SK-N-SH treated with all-trans-retinoic acid at 6 μM for 48 hours (cell line): ENCODE measurements at regions not wholly inside any gene's neighbourhood (a gene's known extent, or its start where the extent isn't known, plus 50 kb on each side); places are given as distances from the start of the nearest gene placed in this dataset.

ENCODE experiments used
- ATAC-seq: fragments of 200-7000 bp; cut with Tn5 transposase; 3 replicates; pipeline ENCODE4 v1.9.1; 2020; ENCODE audit warnings: mild to moderate bottlenecking, moderate library complexity
- ARNTL ChIP-seq: fragments of 450-650 bp; formaldehyde crosslinking; IDR thresholded peaks from 2 replicates; pipeline ENCODE4 v1.5.0; 2020; ENCODE audit warnings: low read depth, mild to moderate bottlenecking, moderate library complexity, borderline replicate concordance
- BACH2 ChIP-seq: fragments of 250-450 bp; sonication (Bioruptor Pico); IDR thresholded peaks from 2 replicates; pipeline ENCODE4 v1.9.0; 2021; ENCODE audit warnings: mild to moderate bottlenecking, borderline replicate concordance
- CSDC2 ChIP-seq: fragments of 250-450 bp; sonication (Bioruptor Pico); IDR thresholded peaks from 2 replicates; pipeline ENCODE4 v1.5.0; 2020; ENCODE audit warnings: mild to moderate bottlenecking, moderate library complexity
- ESRRG ChIP-seq: fragments of 250-450 bp; sonication (Bioruptor Pico); IDR thresholded peaks from 2 replicates; pipeline ENCODE4 v1.6.1; 2021; ENCODE audit warnings: mild to moderate bottlenecking
- GLIS3 ChIP-seq: fragments of 250-450 bp; sonication (Bioruptor Pico); IDR thresholded peaks from 2 replicates; pipeline ENCODE4 v1.5.0; 2020; ENCODE audit warnings: mild to moderate bottlenecking, moderate library complexity
- ISL1 ChIP-seq: fragments of 250-450 bp; sonication (Bioruptor Pico); IDR thresholded peaks from 2 replicates; pipeline ENCODE4 v2.1.2; 2022; ENCODE audit warnings: mild to moderate bottlenecking, moderate library complexity
- OSR1 ChIP-seq: fragments of 250-450 bp; sonication (Bioruptor Pico); IDR thresholded peaks from 2 replicates; pipeline ENCODE4 v1.8.0; 2022; ENCODE audit warnings: moderate library complexity, mild to moderate bottlenecking, inconsistent platforms
- PPARA ChIP-seq: fragments of 250-450 bp; sonication (Bioruptor Pico); IDR thresholded peaks from 2 replicates; pipeline ENCODE4 v1.5.0; 2020; ENCODE audit warnings: mild to moderate bottlenecking, borderline replicate concordance
- RARB ChIP-seq: fragments of 250-450 bp; sonication (Bioruptor Pico); IDR thresholded peaks from 2 replicates; pipeline ENCODE4 v1.8.0; 2021; ENCODE audit warnings: mild to moderate bottlenecking, moderate library complexity
- SNAI2 ChIP-seq: fragments of 250-450 bp; sonication (Bioruptor Pico); IDR thresholded peaks from 2 replicates; pipeline ENCODE4 v1.5.0; 2020; ENCODE audit warnings: mild to moderate bottlenecking, moderate library complexity
- TCF4 ChIP-seq: fragments of 250-450 bp; sonication (Bioruptor Pico); IDR thresholded peaks from 2 replicates; pipeline ENCODE4 v1.8.0; 2021; ENCODE audit warnings: mild to moderate bottlenecking, moderate library complexity, borderline replicate concordance
- TOX ChIP-seq: fragments of 250-450 bp; sonication (Bioruptor Pico); IDR thresholded peaks from 2 replicates; pipeline ENCODE4 v1.8.0; 2021; ENCODE audit warnings: mild to moderate bottlenecking, moderate library complexity, borderline replicate concordance
- TSHZ2 ChIP-seq: fragments of 250-450 bp; sonication (Bioruptor Pico); IDR thresholded peaks from 2 replicates; pipeline ENCODE4 v1.5.0; 2020; ENCODE audit warnings: mild to moderate bottlenecking, moderate library complexity
- ZC3H10 ChIP-seq: fragments of 250-450 bp; sonication (Bioruptor Pico); IDR thresholded peaks from 2 replicates; pipeline ENCODE4 v1.5.1; 2021; ENCODE audit warnings: mild to moderate bottlenecking, moderate library complexity
- ZFP3 ChIP-seq: fragments of 250-450 bp; sonication (Bioruptor Pico); IDR thresholded peaks from 2 replicates; pipeline ENCODE4 v1.5.0; 2020; ENCODE audit warnings: mild to moderate bottlenecking, moderate library complexity
- ZFP30 ChIP-seq: fragments of 450-650 bp; formaldehyde crosslinking; IDR thresholded peaks from 2 replicates; pipeline ENCODE4 v1.5.0; 2022; ENCODE audit warnings: mild to moderate bottlenecking, moderate library complexity
- ZNF565 ChIP-seq: fragments of 450-650 bp; formaldehyde crosslinking; conservative IDR thresholded peaks from 2 replicates; pipeline ENCODE4 v1.5.0; 2020; ENCODE audit warnings: low read depth, mild to moderate bottlenecking, moderate library complexity
- ZNF70 ChIP-seq: fragments of 450-650 bp; formaldehyde crosslinking; IDR thresholded peaks from 2 replicates; pipeline ENCODE4 v1.5.0; 2020; ENCODE audit warnings: mild to moderate bottlenecking, moderate library complexity
- ZNF8 ChIP-seq: fragments of 450-650 bp; formaldehyde crosslinking; IDR thresholded peaks from 2 replicates; pipeline ENCODE4 v1.5.0; 2020; ENCODE audit warnings: mild to moderate bottlenecking, moderate library complexity
- TF ChIP-seq, protein P1 (sequence below): fragments of 250-450 bp; sonication (Bioruptor Pico); IDR thresholded peaks from 2 replicates; pipeline ENCODE4 v1.5.1; 2020; ENCODE audit warnings: low read depth, mild to moderate bottlenecking, moderate library complexity
- TF ChIP-seq, protein P2 (sequence below): fragments of 250-450 bp; sonication (Bioruptor Pico); IDR thresholded peaks from 2 replicates; pipeline ENCODE4 v1.5.1; 2021; ENCODE audit warnings: mild to moderate bottlenecking, moderate library complexity
- TF ChIP-seq, protein P3 (sequence below): fragments of 250-450 bp; sonication (Bioruptor Pico); IDR thresholded peaks from 2 replicates; pipeline ENCODE4 v1.8.0; 2021; ENCODE audit warnings: low read depth, mild to moderate bottlenecking, moderate library complexity, borderline replicate concordance
- TF ChIP-seq, protein P4 (sequence below): fragments of 250-450 bp; sonication (Bioruptor Pico); IDR thresholded peaks from 2 replicates; pipeline ENCODE4 v1.8.0; 2020; ENCODE audit warnings: mild to moderate bottlenecking, moderate library complexity, borderline replicate concordance

- no peak for TF ChIP-seq ARNTL (CRISPR knock-in tag)
- no peak for TF ChIP-seq PPARA (CRISPR knock-in tag)
- TF ChIP-seq, protein P1, sequence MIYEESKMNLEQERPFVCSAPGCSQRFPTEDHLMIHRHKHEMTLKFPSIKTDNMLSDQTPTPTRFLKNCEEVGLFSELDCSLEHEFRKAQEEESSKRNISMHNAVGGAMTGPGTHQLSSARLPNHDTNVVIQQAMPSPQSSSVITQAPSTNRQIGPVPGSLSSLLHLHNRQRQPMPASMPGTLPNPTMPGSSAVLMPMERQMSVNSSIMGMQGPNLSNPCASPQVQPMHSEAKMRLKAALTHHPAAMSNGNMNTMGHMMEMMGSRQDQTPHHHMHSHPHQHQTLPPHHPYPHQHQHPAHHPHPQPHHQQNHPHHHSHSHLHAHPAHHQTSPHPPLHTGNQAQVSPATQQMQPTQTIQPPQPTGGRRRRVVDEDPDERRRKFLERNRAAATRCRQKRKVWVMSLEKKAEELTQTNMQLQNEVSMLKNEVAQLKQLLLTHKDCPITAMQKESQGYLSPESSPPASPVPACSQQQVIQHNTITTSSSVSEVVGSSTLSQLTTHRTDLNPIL (CRISPR knock-in tag): no peak
- TF ChIP-seq ZC3H10 (CRISPR knock-in tag): no peak
- no peak for TF ChIP-seq ZFP30 (CRISPR knock-in tag)
- TF ChIP-seq RARB (CRISPR knock-in tag): no peak
- TF ChIP-seq, protein P2, sequence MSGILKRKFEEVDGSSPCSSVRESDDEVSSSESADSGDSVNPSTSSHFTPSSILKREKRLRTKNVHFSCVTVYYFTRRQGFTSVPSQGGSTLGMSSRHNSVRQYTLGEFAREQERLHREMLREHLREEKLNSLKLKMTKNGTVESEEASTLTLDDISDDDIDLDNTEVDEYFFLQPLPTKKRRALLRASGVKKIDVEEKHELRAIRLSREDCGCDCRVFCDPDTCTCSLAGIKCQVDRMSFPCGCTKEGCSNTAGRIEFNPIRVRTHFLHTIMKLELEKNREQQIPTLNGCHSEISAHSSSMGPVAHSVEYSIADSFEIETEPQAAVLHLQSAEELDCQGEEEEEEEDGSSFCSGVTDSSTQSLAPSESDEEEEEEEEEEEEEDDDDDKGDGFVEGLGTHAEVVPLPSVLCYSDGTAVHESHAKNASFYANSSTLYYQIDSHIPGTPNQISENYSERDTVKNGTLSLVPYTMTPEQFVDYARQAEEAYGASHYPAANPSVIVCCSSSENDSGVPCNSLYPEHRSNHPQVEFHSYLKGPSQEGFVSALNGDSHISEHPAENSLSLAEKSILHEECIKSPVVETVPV: no peak
- TF ChIP-seq ISL1 (CRISPR knock-in tag): no peak
- ATAC-seq: no peak; the same call in 2 of the 3 replicates
These were observed 89.7 kb upstream of the GRB10 start for GRCh38 chr7:50872437-50872836.

DNA sequence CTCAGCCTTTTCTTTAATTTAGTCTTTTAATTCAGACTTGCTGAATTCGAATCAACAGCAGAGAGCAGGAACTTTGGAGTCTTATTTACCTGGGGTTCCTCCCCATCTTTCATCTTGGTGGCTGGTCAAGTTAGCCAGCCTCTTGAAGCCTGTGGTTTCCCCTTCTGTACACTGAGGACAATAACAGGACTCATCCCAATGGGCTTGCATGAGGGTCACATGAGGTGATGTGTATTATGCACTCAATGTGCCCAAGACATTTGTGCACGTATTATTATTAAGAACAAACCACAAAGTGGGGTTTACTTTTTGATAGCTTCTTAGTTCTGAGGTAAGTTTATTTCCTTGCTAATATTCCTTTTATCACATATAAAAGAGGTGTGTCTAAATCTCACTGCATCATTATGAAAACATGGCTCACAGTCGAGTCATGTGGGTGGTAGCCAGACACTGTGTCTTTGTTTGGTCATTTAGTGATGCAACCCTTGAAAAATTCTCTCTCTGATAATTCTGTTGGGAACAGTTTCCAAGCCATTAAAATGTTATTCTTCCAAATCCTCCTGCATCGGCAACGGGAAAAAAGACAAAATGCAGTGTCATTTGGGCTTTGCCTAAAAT is 86.5 kb upstream of the GRB10 start:
- TF ChIP-seq CSDC2 (CRISPR knock-in tag) (no peak), BACH2 (CRISPR knock-in tag) (no peak), OSR1 (CRISPR knock-in tag) (no peak), ZNF8 (CRISPR knock-in tag) (no peak), TOX (CRISPR knock-in tag) (no peak), ISL1 (CRISPR knock-in tag) (no peak), ZFP3 (CRISPR knock-in tag) (no peak), ZNF70 (no peak), ZC3H10 (CRISPR knock-in tag) (no peak), ESRRG (no peak), ARNTL (CRISPR knock-in tag) (no peak)
- TF ChIP-seq, all 23 proteins: peak for 0
- ATAC-seq: peak; percentile 45; the same call in 2 of the 3 replicates

DNA sequence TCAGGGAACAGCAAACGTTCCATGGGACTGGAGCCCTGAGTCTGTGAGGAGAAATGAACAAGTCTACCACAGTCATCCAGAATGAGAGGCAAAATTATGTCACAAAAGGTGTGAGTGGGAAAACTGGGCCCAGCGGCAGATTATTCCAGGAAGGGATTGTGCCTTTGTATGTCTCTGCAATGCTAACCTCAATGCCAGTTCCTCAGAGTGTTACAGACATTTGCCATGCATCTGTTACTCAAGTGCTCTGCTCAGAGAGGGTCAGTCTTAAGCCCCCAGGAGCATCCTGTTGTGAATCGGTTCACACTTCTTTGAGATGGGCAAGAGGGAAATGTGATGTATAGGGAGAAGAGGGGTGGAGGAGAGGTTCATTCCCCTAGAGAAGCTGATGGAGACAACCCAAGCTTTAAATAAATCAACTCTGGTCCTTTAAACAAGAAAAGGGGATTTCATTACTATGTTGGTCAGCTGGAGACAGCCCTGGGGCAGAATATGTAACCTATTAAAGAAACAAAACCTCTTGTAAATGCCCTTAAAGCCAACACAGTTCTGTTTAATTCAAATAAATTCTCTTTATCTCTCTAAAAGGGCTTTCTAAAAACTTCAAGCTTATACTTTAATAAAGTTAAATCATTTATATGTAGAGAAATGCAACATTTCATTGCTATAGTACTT is 85.9 kb upstream of the GRB10 start:
- no peak for ATAC-seq
- TF ChIP-seq TCF4 (CRISPR knock-in tag) (no peak), PPARA (CRISPR knock-in tag) (no peak), OSR1 (CRISPR knock-in tag) (no peak), ZNF8 (CRISPR knock-in tag) (no peak), ZNF565 (no peak), TSHZ2 (CRISPR knock-in tag) (no peak), ARNTL (CRISPR knock-in tag) (no peak), ISL1 (CRISPR knock-in tag) (no peak), ZFP30 (CRISPR knock-in tag) (no peak), TOX (CRISPR knock-in tag) (no peak), CSDC2 (CRISPR knock-in tag) (no peak), GLIS3 (CRISPR knock-in tag) (no peak), ZC3H10 (CRISPR knock-in tag) (no peak), RARB (CRISPR knock-in tag) (no peak), SNAI2 (CRISPR knock-in tag) (no peak), ZNF70 (no peak), ESRRG (no peak)
- TF ChIP-seq, protein P1 (CRISPR knock-in tag): no peak
- TF ChIP-seq, protein P3, sequence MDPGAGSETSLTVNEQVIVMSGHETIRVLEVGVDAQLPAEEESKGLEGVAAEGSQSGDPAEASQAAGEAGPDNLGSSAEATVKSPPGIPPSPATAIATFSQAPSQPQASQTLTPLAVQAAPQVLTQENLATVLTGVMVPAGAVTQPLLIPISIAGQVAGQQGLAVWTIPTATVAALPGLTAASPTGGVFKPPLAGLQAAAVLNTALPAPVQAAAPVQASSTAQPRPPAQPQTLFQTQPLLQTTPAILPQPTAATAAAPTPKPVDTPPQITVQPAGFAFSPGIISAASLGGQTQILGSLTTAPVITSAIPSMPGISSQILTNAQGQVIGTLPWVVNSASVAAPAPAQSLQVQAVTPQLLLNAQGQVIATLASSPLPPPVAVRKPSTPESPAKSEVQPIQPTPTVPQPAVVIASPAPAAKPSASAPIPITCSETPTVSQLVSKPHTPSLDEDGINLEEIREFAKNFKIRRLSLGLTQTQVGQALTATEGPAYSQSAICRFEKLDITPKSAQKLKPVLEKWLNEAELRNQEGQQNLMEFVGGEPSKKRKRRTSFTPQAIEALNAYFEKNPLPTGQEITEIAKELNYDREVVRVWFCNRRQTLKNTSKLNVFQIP: no peak
- TF ChIP-seq, protein P4, sequence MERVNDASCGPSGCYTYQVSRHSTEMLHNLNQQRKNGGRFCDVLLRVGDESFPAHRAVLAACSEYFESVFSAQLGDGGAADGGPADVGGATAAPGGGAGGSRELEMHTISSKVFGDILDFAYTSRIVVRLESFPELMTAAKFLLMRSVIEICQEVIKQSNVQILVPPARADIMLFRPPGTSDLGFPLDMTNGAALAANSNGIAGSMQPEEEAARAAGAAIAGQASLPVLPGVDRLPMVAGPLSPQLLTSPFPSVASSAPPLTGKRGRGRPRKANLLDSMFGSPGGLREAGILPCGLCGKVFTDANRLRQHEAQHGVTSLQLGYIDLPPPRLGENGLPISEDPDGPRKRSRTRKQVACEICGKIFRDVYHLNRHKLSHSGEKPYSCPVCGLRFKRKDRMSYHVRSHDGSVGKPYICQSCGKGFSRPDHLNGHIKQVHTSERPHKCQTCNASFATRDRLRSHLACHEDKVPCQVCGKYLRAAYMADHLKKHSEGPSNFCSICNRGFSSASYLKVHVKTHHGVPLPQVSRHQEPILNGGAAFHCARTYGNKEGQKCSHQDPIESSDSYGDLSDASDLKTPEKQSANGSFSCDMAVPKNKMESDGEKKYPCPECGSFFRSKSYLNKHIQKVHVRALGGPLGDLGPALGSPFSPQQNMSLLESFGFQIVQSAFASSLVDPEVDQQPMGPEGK (CRISPR knock-in tag): no peak
